UCSD-AML1 (cell line): ENCODE measurements at regions not wholly inside any gene's neighbourhood (a gene's known extent, or its start where the extent isn't known, plus 50 kb on each side); places are given as distances from the start of the nearest gene placed in this dataset.
"Not testable (repeated sequence)": the region's sequence is repeated elsewhere in the genome, so short reads cannot be mapped to it uniquely, and the experiment has no call there.

Source experiments
- DNase-seq: peaks from one replicate; lab custom pipeline; 2025; ENCODE audit not compliant: unreplicated experiment; lab: John Stamatoyannopoulos, UW

DNA sequence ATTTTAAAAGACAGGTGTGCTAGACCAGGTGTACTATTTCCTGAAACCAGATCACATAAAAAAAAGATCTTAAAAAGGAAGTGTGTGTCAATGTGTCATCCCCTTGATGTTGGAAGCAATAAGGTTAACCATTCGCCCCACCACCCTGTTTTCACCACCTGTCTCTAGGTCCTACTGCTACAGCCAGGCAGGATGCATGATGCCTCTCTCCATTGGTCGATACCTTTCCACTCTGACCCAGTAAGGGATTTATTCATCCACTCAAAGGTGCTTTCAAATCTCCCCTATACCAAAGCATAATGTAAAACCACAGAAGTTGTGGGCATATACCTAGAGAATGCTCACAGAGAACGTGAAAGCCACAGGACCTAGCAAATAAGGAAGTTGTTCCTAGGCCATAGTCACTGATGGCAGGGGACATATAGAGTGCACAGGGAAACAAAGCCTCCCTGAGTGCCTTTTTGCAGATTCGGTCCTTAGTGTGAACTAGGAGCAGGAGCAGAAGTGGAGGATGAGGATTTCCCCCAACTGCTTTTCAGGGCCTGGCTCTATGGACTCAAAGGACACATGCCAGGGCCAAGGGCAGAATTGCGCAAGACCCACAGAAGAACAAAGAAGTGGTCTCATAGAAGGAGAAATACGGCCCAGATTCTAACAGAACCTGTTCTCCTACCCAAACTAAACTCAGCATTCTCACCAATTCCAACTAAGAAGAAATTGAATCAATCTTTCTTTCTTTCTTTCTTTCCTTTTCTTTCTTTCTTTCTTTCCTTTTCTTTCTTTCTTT, 631.5 kb upstream of the NRP1 start:
- DNase-seq, result no peak

DNA sequence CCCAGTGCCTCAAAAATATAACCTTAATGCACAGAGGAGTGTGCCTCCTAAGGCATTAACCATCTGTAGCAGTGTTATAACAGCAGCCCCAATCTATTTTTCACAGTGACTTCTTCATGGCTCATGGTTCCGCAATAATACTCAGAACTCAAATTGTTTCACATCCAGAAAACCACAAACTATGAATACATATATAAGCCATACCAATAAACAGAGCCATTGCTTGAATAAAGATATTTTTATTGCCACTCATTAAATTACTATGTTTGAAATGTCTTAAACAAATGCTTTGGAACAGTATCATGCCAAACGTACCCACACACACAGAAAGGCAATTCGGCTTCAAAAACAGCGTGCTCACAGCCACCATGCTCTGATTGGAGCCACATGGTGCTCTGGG, 629.3 kb upstream of the NRP1 start:
- no peak for DNase-seq

DNA sequence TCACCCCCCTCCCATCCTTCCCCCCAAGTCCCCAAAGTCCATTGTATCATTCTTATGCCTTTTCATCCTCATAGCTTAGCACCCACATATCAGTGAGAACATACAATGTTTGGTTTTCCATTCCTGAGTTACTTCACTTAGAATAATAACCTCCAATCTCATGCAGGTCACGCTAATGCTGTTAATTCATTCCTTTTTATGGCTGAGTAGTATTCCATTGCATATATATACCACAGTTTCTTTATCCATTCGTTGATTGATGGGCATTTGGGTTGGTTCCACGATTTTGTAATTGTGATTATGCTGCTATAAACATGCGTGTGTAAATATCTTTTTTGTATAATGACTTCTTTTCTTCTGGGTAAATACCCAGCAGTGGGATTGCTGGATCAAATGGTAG, 621.9 kb upstream of the NRP1 start:
- DNase-seq, result not testable (repeated sequence)

DNA sequence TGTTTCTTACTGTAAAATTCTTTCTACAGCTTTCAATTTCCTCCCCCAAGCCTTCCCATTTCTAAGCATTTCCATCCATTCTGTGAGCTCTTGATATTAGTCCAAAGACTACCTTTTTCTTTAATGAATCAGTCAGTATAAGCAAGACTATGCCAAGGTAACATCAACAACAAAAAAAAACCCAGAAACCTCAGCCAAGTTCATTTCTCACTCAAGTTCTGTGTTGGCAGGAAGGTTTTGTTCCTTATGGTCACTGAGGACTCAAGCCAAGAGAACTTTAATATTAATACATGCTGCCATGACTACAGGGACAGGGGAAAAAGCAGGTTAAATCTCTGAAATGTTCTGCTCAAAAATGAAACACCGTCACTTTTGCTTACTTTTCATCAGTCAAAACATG, 621.2 kb upstream of the NRP1 start:
- no peak for DNase-seq

DNA sequence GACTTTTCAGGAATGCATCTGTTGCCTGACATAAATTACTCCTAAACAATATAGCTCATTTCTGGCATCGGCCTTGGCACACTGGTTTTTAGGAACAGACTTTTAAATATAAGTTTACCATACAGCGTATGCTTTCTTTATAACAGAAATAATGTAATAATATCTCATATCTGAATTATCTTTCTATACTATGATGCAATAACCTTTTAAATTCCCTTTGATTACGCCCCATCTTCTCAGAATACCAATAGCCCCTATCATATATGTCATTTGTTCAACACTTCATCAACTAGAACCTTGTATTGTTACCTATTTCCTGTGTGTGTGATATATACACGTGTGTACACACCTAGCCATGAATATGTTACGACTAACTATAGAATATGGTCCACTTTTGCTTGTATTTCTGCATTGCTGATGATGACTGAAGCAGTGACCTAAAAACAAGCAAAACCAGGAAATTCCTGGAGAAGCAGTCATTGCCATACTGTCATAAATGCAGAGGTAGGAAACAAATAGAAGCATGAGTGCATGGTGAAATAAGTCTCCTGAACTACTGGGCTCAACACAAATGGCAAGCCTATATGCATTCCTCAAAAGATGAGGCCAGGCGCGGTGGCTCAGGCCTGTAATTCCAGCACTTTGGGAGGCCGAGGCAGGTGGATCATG, 618.4 kb upstream of the NRP1 start:
- DNase-seq, result no peak

DNA sequence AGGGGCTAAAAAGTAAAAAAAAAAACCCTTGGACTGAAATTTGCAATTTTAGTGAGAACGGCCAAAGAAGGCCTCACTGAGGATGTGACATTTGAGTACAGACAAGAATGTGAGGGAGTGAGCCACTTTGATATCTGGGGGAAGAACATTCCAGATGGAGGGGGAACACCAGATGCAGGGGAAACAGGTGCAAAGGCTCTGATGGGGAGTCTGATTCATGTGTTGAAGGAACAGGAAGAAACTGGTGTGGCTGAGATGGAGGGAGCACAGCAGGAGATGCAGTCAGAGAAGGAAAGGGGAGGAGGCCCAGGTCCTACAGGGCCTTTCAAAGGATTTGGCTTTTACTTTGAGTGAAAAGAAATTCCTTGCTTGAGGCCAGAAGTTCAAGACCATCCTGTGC, 615.7 kb upstream of the NRP1 start:
- no peak for DNase-seq

DNA sequence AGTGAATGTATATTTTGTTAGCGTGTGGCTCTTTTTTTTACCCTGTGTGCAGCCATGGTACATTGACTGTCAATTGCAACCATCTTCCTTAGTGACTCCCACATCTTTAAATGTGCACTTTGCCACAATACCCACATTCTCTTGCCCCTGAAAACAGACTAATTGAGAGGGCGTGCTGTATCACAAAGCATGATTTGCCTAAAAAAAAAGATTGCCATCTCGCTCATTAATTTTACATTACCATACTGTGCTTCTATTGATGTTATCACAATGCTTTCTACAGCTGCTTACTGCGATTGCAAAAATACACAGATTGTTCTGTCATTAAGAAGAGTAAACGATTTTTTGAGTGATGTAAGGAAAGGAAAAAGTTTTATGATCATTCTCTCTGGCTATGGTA, 613.1 kb upstream of the NRP1 start:
- DNase-seq, result no peak

DNA sequence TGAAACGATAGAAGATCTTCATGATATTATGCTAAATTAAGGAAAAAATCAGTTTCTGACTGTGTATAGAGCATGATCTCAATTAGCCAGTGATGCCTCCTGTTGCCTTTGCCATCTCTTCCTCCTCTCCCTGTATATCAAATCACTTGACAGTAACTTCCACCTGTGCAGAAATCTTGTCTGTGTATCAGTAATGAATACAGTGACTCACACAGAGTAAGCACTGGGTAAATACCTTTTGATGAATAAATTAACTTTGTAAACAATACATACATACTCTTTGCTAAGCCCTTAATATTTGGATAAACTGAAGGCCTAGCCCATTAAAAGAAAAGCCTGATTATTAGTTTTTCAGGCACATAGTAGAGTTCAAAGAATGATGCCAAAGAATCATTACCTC, 610.6 kb upstream of the NRP1 start:
- no peak for DNase-seq

DNA sequence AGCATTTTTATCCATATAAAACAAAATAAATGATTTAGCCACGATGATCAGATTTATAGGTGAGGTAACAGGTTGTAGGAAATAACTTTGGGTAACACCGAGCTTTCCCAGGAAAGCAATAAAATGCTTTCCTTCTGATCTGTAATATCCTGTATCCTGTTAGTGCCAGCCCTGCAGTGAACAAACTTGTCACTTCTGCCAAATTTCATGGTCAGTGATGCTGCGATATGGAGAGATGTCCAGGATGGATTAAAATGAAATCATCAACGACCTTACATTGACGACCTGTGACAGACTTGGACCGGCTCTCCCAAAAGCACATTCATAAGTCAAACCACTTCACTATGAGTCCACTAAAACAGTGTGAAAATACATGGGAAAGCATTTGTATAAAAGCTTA, 608.0 kb upstream of the NRP1 start:
- no peak for DNase-seq

DNA sequence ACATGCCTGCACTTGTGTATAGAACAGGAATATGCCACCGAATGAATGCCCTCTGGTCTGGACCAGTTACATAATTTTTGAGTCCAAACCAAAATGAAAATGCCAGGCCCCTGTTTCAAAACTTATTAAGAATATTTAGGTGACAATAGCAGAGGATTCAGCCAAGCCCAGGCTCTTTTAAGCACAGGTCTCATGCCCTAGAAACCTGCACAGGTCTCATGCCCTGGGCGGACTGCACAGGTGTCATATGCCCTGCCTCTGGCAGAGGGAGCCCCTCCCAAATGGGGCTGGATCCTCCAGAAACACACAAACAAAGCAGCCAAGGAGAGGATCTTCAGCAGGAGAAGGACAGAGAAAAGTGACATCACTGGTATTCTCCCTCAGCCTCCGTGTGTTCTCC, 605.4 kb upstream of the NRP1 start:
- no peak for DNase-seq

DNA sequence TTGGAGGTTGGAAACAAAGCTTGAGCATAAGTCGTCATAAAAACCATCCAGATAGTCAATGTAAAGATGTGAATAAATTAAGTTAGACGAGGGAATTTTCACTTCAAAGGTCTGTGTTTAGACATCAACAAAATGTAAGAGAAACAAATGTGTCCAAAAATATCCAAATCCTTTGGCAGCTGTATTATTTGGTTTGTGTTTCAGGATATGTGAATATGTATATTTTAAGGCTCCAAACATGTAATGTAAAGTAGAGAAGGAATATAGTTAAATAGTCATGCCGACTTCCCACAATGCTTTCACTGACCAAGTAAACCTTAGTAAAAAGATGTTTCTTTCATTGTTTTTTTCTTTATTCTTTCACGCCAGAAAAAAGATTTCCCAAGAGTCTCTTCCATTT, 604.9 kb upstream of the NRP1 start:
- no peak for DNase-seq

DNA sequence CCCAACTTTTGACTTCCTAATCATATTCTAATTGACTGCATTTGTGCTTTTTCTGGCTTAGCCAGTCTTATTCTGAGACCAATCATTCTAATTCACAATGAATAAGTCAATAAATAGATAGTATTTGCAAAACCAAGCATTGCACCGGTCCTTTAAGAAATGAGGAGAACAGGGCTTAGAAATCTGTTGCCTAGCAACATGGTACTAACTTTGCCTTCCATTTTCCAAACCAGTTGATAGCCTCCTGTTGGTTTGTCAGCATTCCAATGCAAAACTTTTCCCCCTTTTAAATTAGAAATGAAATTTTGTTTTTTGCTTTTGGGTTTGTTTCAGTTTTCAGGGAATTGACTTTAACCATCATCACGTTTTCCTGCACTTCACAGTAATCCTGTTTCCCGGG, 603.5 kb upstream of the NRP1 start:
- DNase-seq, result no peak

DNA sequence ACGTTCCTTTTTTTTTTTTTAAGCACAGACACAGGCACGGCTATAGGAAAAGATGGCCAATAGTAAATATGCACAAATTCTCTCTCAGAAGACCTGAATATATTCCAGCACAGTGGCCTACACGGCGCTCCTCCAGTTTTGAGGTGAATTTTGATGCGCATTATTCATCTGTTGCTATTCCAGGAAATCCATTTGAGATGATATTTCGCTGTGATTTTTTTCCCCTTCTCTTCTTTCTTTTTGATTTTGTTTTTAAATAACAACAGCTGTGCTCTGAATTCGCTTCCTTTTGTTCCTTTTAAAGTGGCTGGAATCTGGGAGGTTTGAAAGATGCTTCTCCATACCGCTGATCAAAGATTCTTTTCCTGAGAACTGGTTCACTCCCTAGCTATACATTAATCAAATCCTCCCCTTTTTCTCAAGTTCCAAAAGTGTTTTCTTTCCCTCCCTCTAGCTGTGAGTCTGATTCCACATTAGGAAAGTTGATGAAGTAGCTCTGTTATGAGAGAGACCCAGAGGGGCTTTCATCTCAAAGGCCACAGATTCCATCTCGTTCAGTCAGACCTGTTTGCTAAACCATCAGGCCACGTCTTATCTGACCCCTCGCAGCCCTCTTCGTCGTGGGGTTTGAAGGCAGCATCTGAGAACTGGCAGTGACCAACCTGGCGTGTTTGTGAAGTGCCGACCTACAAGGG, 602.7 kb upstream of the NRP1 start:
- no peak for DNase-seq

DNA sequence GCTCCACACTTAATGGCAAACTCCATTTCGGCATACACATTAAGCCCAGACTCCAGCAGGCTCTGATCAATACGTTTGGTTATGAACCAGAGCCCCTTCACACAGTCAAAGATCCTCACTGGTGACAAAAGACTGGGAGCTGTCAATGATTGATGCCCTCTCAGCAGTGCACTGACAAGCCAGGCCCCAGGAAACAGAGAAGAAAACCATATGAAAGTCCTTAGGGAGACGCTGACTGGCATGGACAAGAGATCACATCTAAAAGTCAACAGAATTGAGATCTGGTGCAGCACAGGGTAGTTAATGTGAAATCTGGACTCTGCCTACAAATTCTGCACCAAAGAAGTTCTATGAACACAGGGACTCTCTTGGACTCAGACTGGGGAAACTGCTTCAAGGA, 600.9 kb upstream of the NRP1 start:
- no peak for DNase-seq

DNA sequence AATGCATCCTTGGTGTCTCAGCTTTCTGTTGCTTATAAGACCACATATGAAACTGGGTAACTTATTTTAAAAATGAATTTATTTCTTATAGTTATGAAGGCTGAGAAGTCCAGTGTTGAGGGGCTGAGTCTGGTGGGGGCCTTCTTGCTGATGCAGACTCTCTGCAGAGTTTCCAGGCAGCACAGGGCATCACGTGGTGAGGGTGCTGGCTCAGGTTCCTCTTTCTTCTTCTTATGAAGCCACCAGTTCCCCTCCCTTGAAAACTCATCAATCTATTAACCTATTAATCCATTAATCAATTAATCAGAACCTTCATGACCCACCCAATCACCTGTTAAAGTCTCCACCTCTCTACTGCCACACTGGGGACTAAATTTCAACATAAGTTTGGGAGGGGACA, 595.6 kb upstream of the NRP1 start:
- DNase-seq, result no peak

DNA sequence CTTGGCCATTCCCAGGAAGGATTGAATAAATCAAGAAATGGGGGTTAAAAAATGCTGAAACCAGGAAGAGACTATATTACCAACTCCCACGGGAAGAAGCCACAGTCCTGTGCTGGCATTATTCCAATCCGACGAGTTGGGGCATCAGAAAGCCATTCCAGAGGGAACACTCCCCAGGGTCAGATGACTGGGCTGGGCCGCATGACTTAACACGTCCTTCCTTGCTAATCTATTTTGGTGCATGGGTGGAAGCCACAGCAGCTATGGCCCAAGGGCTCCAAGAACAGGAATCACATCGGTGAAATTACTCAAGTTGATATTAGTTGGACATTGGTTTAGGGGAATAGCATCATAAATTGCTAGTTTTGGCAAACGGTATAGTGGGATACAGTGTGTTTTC, 592.9 kb upstream of the NRP1 start:
- no peak for DNase-seq

DNA sequence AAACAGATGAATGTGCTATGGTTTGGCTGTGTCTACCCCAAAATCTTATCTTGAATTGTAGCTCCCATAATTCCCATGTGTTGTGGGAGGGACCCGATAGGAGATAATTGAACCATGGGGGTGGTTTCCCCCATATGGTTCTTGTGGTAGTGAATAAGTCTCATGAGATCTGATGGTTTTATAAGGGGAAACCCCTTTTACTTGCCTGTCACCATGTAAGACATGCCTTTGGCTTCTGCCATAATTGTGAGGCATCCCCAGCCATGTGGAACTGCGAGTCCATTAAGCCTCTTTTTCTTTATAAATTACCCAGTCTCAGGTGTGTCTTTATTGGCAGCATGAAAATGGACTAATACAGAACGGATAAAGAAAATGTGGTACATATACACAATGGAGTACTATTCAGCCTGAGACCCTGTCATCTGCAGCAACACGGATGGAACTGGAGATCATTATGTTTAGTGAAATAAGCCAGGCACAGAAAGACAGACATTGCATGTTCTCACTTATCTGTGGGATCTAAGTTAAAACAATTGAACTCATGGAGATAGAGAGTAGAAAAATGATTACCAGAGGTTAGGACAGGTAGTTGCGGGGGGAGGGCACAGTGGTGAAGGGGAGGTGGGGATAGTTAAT, 587.6 kb upstream of the NRP1 start:
- no peak for DNase-seq

DNA sequence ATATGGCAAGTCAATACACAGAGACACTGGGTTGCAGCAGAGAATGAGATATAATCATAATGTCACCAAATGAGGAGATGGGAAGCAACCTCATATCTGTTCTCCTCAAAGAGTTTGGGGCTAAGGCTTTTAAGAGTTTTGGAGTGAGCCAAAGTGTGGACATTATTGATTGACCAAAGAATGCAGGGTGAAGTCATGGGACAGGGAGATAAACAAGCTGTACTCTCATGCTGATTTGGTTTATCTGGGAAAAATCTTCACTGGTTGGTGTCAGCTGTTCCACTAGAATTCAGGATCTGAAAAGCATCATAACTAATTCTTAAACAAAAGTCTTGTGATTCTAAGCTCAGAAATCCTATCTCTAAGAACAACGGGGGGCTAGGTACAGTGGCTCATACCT, 585.9 kb upstream of the NRP1 start:
- DNase-seq, result no peak

DNA sequence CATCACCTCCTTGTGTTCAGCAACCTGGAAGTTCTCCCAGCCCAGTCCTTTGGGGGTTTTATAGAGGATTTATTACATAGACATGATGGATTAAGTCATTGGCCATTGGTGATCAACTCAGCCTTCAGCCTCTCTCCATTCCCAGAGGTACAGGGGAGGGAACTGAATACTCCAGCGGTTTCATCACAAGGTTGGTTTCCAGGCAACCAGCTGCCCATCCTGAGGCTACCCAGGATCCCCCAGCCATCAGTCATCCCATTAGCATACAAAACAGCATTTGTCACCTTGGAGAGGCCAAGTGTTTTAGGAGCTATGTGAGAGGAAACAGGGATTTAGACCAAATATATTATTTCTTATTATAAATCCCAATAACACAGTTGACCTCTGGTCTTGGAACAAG, 584.8 kb upstream of the NRP1 start:
- no peak for DNase-seq

DNA sequence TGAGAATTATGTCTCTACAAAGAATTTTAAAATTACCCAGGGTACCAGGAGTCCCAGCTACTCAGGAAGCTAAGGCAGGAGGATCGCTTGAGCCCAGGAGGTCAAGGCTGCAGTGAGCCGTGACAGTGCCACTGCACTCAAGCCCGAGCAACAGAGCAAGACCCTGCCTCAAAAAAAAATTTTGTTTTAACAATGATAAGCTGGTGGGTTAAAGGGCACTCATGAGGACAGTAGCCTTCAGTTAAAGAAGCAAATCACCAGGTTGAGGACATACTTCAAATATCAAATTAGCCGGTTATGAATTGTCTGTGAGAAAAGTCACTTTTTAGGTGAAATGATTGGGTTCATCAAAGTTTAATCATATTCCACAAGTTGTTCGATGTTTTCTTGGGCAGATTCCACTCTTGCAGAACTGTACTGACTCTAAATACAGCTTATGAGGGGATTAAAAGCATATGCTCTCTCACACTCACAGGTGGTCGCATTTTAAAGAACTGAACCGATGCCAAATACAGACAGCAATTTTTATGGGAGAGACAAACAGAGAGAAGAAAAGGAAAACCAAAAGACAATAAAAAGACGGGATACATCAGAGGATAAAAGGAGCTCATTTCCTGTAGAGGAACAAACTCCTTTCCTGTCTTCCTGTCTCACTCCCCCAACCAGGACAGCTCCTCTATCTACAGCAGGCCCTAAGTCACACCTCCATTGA, 582.8 kb upstream of the NRP1 start:
- DNase-seq, result no peak

DNA sequence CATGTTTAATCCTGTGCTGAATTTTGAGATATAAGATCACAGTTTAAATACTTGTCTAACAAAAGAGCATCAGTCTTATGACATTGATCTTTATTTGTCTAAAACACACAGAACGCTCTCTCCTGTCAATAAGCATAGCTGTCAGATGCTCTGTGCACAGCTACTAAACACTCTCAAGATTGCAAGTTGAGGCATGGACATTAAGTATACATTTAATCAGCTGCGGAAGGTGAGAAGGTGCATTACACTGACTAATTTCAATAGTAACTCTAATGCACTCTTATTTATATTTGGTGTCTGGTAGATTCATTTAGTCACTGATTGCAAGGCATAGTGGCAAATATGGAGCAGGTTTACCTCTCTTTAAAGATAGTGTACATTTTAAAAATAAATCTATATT, 580.3 kb upstream of the NRP1 start:
- DNase-seq, result no peak
